Mucosa of descending colon (tissue), 3 donors: ENCODE measurements at regions not wholly inside any gene's neighbourhood (a gene's known extent, or its start where the extent isn't known, plus 50 kb on each side); places are given as distances from the start of the nearest gene placed in this dataset.

ENCODE experiments used
- ATAC-seq: fragments of 200-7000 bp; cut with Tn5 transposase; one replicate; pipeline ENCODE4 v1.9.1; 2020; ENCODE audit warnings: mild to moderate bottlenecking, moderate library complexity
- DNase-seq, 3 donors: peaks; one replicate each; pipeline ENCODE4 v3.0.0-alpha.2; 2020
- H3K36me3 ChIP-seq: fragments of 200-600 bp; one replicate; pipeline ENCODE4 v1.8.0; 2021; ENCODE audit warnings: low read depth, mild to moderate bottlenecking
- H3K4me1 ChIP-seq: fragments of 200-600 bp; one replicate; pipeline ENCODE4 v1.8.0; 2021; ENCODE audit warnings: low read depth, mild to moderate bottlenecking
- H3K4me3 ChIP-seq: fragments of 200-600 bp; one replicate; pipeline ENCODE4 v1.8.0; 2021; ENCODE audit warnings: mild to moderate bottlenecking
- H3K9me3 ChIP-seq: fragments of 200-600 bp; one replicate; pipeline ENCODE4 v1.8.0; 2021; ENCODE audit warnings: mild to moderate bottlenecking
- CTCF ChIP-seq: fragments of 200-600 bp; IDR thresholded peaks from one replicate; pipeline ENCODE4 v1.8.0; 2022; ENCODE audit warnings: antibody characterized with exemption, mild to moderate bottlenecking
- intact Hi-C, 2 donors: fragments of 100-400 bp; cut with DNase I in 1 of 2; cut with micrococcal nuclease in 1 of 2; formaldehyde crosslinking; loops; one replicate each; pipeline versions ENCODE4 v1.11.0 to v1.11.1; 2022; cut with DNase I, micrococcal nuclease
- donor health status: DM: no; HTN: no; CAD: no; lungs with moderate emphysema.
- donor health status: DM: no; HTN: no; CAD: no.
- donor health status: DM: no; HTN: yes; CAD: no.

GRCh38 chr7:124514471-124514870 lies 251.1 kb downstream of the GPR37 start:
- DNase-seq (no peak), ATAC-seq (no peak)
- H3K4me1 ChIP-seq, result no peaks in the 10 kb centered on the region
- intact Hi-C loops, result no loop called here
- H3K4me3 ChIP-seq, result no peak overlapping the region
- TF ChIP-seq CTCF, result no peak
- H3K36me3 ChIP-seq, result no peaks in the 10 kb centered on the region
- H3K9me3 ChIP-seq, result no peaks in the 10 kb centered on the region

DNA sequence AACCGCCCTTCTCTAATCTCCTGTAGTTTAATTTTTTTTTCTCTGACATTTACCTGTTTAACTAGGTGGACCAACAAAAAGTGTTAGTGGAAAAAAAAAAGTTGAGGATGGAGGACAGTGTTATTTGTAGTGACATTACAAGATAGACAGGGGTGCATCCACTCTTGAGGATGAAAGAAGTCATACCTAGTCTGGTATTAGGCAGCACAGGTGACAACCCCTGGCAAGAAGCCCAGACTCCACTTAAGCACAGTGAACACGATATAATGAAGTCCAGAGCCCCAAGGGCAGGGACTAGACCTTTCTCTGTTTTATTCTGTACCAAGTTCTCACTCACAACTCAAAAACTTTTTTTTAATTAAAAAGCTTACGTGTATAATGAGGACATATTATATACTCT lies 268.4 kb downstream of the GPR37 start:
- Histone ChIP-seq H3K9me3 (no peaks in the 10 kb centered on the region), H3K36me3 (no peaks in the 10 kb centered on the region), H3K4me1 (no peaks in the 10 kb centered on the region), H3K4me3 (no peak overlapping the region)
- TF ChIP-seq CTCF, result no peak
- intact Hi-C loops, result no loop called here
- no peak for DNase-seq
- no peak for ATAC-seq

DNA sequence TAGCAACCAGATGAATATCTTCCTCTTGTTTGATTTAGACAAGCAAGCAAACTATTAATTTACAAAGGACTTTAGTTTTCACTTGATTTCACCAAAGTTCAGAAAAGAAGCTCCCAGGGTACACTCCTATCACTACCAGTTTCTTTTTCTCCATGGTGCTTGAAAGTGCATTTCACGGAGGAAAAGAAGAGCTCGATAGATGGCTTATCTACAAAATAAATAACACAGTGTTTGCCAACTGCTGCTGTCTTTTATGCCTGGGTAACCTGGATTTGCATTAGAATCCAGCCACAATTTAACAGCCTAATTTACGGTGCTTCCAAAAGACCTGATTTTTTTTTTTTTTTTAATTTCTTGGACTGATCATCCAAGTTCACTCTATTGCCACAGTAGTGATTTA lies 275.7 kb downstream of the GPR37 start:
- H3K4me1 ChIP-seq, result no peaks in the 10 kb centered on the region
- DNase-seq, result no peak
- ATAC-seq, result no peak
- H3K4me3 ChIP-seq, result no peak overlapping the region
- intact Hi-C loops, result no loop called here
- H3K9me3 ChIP-seq, result no peaks in the 10 kb centered on the region
- H3K36me3 ChIP-seq, result no peaks in the 10 kb centered on the region
- TF ChIP-seq CTCF, result no peak

DNA sequence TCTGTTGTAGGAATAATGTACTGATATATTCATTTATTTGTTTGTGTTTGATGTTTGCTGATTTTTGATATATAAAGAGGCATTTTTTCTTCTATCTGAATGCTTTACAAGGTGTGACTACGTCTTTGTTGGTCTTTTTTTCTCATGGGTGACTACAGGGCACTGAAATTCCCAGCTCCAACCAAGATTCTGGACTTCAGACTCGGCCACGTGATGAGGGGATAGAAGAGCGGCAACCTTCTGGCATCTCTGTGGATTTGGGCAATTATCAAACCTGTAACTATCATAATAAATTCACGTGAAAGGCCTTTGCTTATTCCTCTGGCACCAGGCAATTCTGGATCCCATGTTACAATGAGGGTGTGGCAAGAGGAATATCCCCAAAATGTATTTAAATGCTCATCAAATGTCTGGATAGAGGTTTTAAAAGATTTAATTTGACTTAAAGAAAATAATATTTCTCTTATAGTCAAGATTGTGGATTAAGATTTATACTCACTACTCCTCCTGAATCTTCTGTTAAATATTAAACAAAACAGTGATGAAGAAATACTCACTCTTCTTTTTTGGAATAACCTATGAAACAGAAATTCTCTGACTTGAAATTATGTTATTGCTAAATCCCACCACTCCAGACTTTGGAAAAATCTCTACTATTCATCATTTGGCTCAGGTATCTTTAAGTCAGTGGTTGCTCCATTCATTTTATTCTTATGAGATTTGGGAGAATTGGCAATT lies 276.3 kb downstream of the GPR37 start:
- Histone ChIP-seq H3K4me1 (no peaks in the 10 kb centered on the region), H3K4me3 (no peak overlapping the region), H3K36me3 (no peaks in the 10 kb centered on the region), H3K9me3 (no peaks in the 10 kb centered on the region)
- intact Hi-C loops, result no loop called here
- ATAC-seq (no peak), DNase-seq (no peak)
- TF ChIP-seq CTCF, result no peak

GRCh38 chr7:124482229-124482628 lies 283.4 kb downstream of the GPR37 start:
- Histone ChIP-seq H3K36me3 (no peaks in the 10 kb centered on the region), H3K4me3 (no peak overlapping the region), H3K9me3 (no peaks in the 10 kb centered on the region), H3K4me1 (no peaks in the 10 kb centered on the region)
- intact Hi-C loops, result no loop called here
- no peak for TF ChIP-seq CTCF
- DNase-seq, result no peak
- ATAC-seq, result no peak

DNA sequence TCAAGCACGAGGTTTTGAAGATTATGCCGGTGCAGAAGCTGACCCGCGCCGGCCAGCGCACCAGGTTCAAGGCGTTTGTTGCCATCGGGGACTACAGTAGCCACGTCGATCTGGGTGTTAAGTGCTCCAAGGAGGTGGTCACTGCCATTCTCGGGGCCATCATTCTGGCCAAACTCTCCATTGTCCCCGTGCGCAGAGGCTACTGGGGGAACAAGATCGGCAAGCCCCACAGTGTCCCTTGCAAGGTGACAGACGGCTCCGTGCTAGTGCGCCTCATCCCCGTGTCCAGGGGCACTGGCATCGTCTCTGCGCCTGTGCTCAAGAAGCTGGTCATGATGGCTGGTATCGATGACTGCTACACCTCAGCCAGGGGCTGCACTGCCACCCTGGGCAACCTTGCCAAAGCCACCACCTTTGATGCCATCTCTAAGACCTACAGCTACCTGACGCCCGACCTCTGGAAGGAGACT lies 284.7 kb downstream of the GPR37 start:
- no peak overlapping the region for H3K4me3 ChIP-seq
- DNase-seq (no peak), ATAC-seq (no peak)
- H3K36me3 ChIP-seq, result no peaks in the 10 kb centered on the region
- H3K4me1 ChIP-seq, result no peaks in the 10 kb centered on the region
- no peak for TF ChIP-seq CTCF
- H3K9me3 ChIP-seq, result no peaks in the 10 kb centered on the region
- intact Hi-C loops, result no loop called here
